Neural cell (in vitro differentiated cells): ENCODE measurements at regions not wholly inside any gene's neighbourhood (a gene's known extent, or its start where the extent isn't known, plus 50 kb on each side); places are given as distances from the start of the nearest gene placed in this dataset.

Source experiments
- H2AFZ ChIP-seq: fragments of 200-600, 300-800 bp; sonication (generic), shearing (Covaris generic); 2 replicates; pipeline ENCODE4 v1.6.0; 2014; ENCODE audit warnings: low read depth, mild to moderate bottlenecking, antibody characterized with exemption, low read length, moderate library complexity
- H3F3A ChIP-seq: fragments of 200-600 bp; shearing (Covaris generic); 2 replicates; pipeline ENCODE4 v1.6.1; 2016; ENCODE audit warnings: mild to moderate bottlenecking, moderate library complexity, mixed read lengths, antibody characterized with exemption, low read length; ENCODE audit not compliant: insufficient read depth, poor library complexity, severe bottlenecking
- H3K27ac ChIP-seq: fragments of 200-600, 300-800 bp; sonication (generic), shearing (Covaris generic); 2 replicates; pipeline ENCODE4 v1.5.1; 2014; ENCODE audit warnings: mild to moderate bottlenecking, low read length, moderate library complexity
- H3K27me3 ChIP-seq: fragments of 300-800, 200-600 bp; sonication (generic), shearing (Covaris generic); 2 replicates; pipeline ENCODE4 v1.6.0; 2014; ENCODE audit warnings: mild to moderate bottlenecking, low read depth, low read length, moderate library complexity; ENCODE audit not compliant: insufficient read depth
- H3K36me3 ChIP-seq: fragments of 300-800, 200-600 bp; sonication (generic), shearing (Covaris generic); 2 replicates; pipeline ENCODE4 v1.5.1; 2014; ENCODE audit warnings: mild to moderate bottlenecking, antibody characterized with exemption, low read length, moderate library complexity; ENCODE audit not compliant: insufficient read depth
- H3K4me2 ChIP-seq: fragments of 300-800, 200-600 bp; sonication (generic), shearing (Covaris generic); 2 replicates; pipeline ENCODE4 v1.6.0; 2014; ENCODE audit warnings: mild to moderate bottlenecking, low read length
- H3K4me3 ChIP-seq: fragments of 300-800, 200-600 bp; sonication (generic), shearing (Covaris generic); 2 replicates; pipeline ENCODE4 v1.5.1; 2014; ENCODE audit warnings: mild to moderate bottlenecking, low read length, moderate library complexity
- H3K79me2 ChIP-seq: fragments of 200-600 bp; shearing (Covaris generic); replicated peaks from 2 replicates; pipeline ENCODE4 v1.6.0; 2014; ENCODE audit warnings: mild to moderate bottlenecking, low read length, moderate library complexity; ENCODE audit not compliant: insufficient read depth
- H3K9ac ChIP-seq: fragments of 300-800, 200-600 bp; sonication (generic), shearing (Covaris generic); 2 replicates; pipeline ENCODE4 v1.6.1; 2016; ENCODE audit warnings: mild to moderate bottlenecking, low read length, mixed read lengths
- H3K9me2 ChIP-seq: fragments of 200-600 bp; shearing (Covaris generic); 2 replicates; pipeline ENCODE4 v1.6.1; 2016; ENCODE audit warnings: mild to moderate bottlenecking, low read length, mixed read lengths; ENCODE audit not compliant: insufficient read depth
- H3K9me3 ChIP-seq: fragments of 200-600, 300-800 bp; sonication (generic), shearing (Covaris generic); 2 replicates; pipeline ENCODE4 v1.6.1; 2016; ENCODE audit warnings: mild to moderate bottlenecking, mixed run types, low read length, moderate library complexity, mixed read lengths
- H4K20me1 ChIP-seq: fragments of 200-600 bp; shearing (Covaris generic); 2 replicates; pipeline ENCODE4 v1.6.1; 2016; ENCODE audit warnings: mild to moderate bottlenecking, mixed run types; ENCODE audit not compliant: insufficient read depth
- CTCF ChIP-seq: fragments of 450-650 bp; IDR thresholded peaks from 2 replicates; pipeline ENCODE4 v1.5.1; 2014; ENCODE audit warnings: antibody characterized with exemption, mild to moderate bottlenecking, moderate library complexity; ENCODE audit not compliant: poor library complexity, severe bottlenecking
- EP300 ChIP-seq: fragments of 450-650 bp; conservative IDR thresholded peaks from 2 replicates; pipeline ENCODE4 v1.6.1; 2014; ENCODE audit warnings: antibody characterized with exemption, mild to moderate bottlenecking, moderate library complexity; ENCODE audit not compliant: poor library complexity, severe bottlenecking
- EZH2 ChIP-seq: fragments of 200-600, 300-800 bp; shearing (Covaris generic), sonication (generic); IDR thresholded peaks from 2 replicates; pipeline ENCODE4 v1.6.1; 2014; ENCODE audit warnings: antibody characterized with exemption, low read length, borderline replicate concordance, mild to moderate bottlenecking; ENCODE audit not compliant: insufficient read depth, poor library complexity, severe bottlenecking
- MXI1 ChIP-seq: fragments of 450-650 bp; conservative IDR thresholded peaks from 2 replicates; pipeline ENCODE4 v1.6.1; 2014; ENCODE audit warnings: antibody characterized with exemption, mild to moderate bottlenecking; ENCODE audit not compliant: poor library complexity, severe bottlenecking
- POLR2AphosphoS5 ChIP-seq: IDR thresholded peaks from 2 replicates; pipeline ENCODE4 v1.6.1; 2012
- RAD21 ChIP-seq: fragments of 450-650 bp; conservative IDR thresholded peaks from 2 replicates; pipeline ENCODE4 v1.6.1; 2014; ENCODE audit warnings: antibody characterized with exemption, mild to moderate bottlenecking, moderate library complexity
- REST ChIP-seq: IDR thresholded peaks from 2 replicates; pipeline ENCODE4 v1.6.1; 2012; ENCODE audit warnings: borderline replicate concordance
- SMC3 ChIP-seq: fragments of 450-650 bp; conservative IDR thresholded peaks from 2 replicates; pipeline ENCODE4 v1.6.1; 2014; ENCODE audit warnings: antibody characterized with exemption, mild to moderate bottlenecking, moderate library complexity; ENCODE audit not compliant: poor library complexity
- TAF1 ChIP-seq: IDR thresholded peaks from 2 replicates; pipeline ENCODE4 v1.6.1; 2012; ENCODE audit warnings: low read depth

GRCh38 chr1:101379037-101379436 is 142.2 kb downstream of the S1PR1 start:
- Histone ChIP-seq H3K9me2 (no peaks in the 10 kb centered on the region), H2AFZ (no peak overlapping the region), H3K36me3 (no peaks in the 10 kb centered on the region), H3F3A (no peaks in the 10 kb centered on the region), H3K79me2 (no peaks in the 10 kb centered on the region), H3K27me3 (no peaks in the 10 kb centered on the region), H3K27ac (no peak overlapping the region), H3K9ac (no peak overlapping the region), H3K9me3 (no peaks in the 10 kb centered on the region), H3K4me2 (no peak overlapping the region), H4K20me1 (no peaks in the 10 kb centered on the region), H3K4me3 (no peak overlapping the region)
- TF ChIP-seq SMC3, result no peak
- TF ChIP-seq EP300, result no peak
- no peak for TF ChIP-seq CTCF
- TF ChIP-seq POLR2AphosphoS5, result no peak

- TF ChIP-seq CTCF, result no peak
- TF ChIP-seq EZH2, result no peak
- no peak for TF ChIP-seq SMC3
- no peak for TF ChIP-seq EP300
- no peak for TF ChIP-seq POLR2AphosphoS5
- TF ChIP-seq MXI1, result no peak
- no peak for TF ChIP-seq RAD21
- Histone ChIP-seq H3K9ac (no peak overlapping the region), H3K9me2 (no peaks in the 10 kb centered on the region), H3K4me3 (no peak overlapping the region), H3K27ac (no peak overlapping the region), H3F3A (no peaks in the 10 kb centered on the region), H3K27me3 (no peaks in the 10 kb centered on the region), H2AFZ (no peak overlapping the region), H3K4me2 (no peak overlapping the region), H3K79me2 (no peaks in the 10 kb centered on the region), H3K36me3 (no peaks in the 10 kb centered on the region), H4K20me1 (no peaks in the 10 kb centered on the region), H3K9me3 (no peaks in the 10 kb centered on the region)
Observed at GRCh38 chr1:101379950-101380349, 143.1 kb downstream of the S1PR1 start.

- H3K79me2 ChIP-seq, result no peaks in the 10 kb centered on the region
- H3K4me3 ChIP-seq, result no peak overlapping the region
- H3K4me2 ChIP-seq, result no peak overlapping the region
- no peaks in the 10 kb centered on the region for H3K36me3 ChIP-seq
- H3K27me3 ChIP-seq, result no peaks in the 10 kb centered on the region
- no peaks in the 10 kb centered on the region for H3K9me3 ChIP-seq
- H2AFZ ChIP-seq, result no peak overlapping the region
- no peak overlapping the region for H3K9ac ChIP-seq
- no peak for TF ChIP-seq POLR2AphosphoS5
- TF ChIP-seq REST, result no peak
- TF ChIP-seq EZH2, result no peak
- TF ChIP-seq CTCF, result no peak
- no peak for TF ChIP-seq TAF1
- TF ChIP-seq SMC3, result no peak
- no peak for TF ChIP-seq MXI1
- no peak for TF ChIP-seq RAD21
- no peaks in the 10 kb centered on the region for H3K9me2 ChIP-seq
- no peak overlapping the region for H3K27ac ChIP-seq
- H3F3A ChIP-seq, result no peaks in the 10 kb centered on the region
- no peaks in the 10 kb centered on the region for H4K20me1 ChIP-seq
Observed at GRCh38 chr1:101382135-101382534, 145.3 kb downstream of the S1PR1 start.
